Loucy (cell line): ENCODE measurements at regions not wholly inside any gene's neighbourhood (a gene's known extent, or its start where the extent isn't known, plus 50 kb on each side); places are given as distances from the start of the nearest gene placed in this dataset.

ENCODE experiments used
- CTCF ChIP-seq: fragments of 200-600 bp; sonication (generic); conservative IDR thresholded peaks from 2 replicates; pipeline ENCODE4 v1.5.1; 2014; ENCODE audit warnings: mild to moderate bottlenecking, antibody characterized with exemption, low read length
- EZH2phosphoT487 ChIP-seq: fragments of 200-600 bp; IDR thresholded peaks from 2 replicates; pipeline ENCODE4 v1.6.1; 2018; ENCODE audit warnings: antibody characterized with exemption, mild to moderate bottlenecking, moderate library complexity, borderline replicate concordance

- no peak for TF ChIP-seq CTCF
- TF ChIP-seq EZH2phosphoT487 = no peak
These were observed 292.9 kb downstream of the SPIN4 start for GRCh38 chrX:63058204-63058603.
